GM19328 (cell line): ENCODE measurements at regions not wholly inside any gene's neighbourhood (a gene's known extent, or its start where the extent isn't known, plus 50 kb on each side); places are given as distances from the start of the nearest gene placed in this dataset.

Experiments used
- ATAC-seq: cut with Tn5 transposase; IDR thresholded peaks from one replicate; pipeline ENCODE4 v1.9.1; 2021; ENCODE audit warnings: mild to moderate bottlenecking, moderate library complexity; ENCODE audit not compliant: unreplicated experiment

- ATAC-seq, result no peak
Observed at GRCh38 chr3:187822402-187822801, 77.1 kb upstream of the BCL6 start.

- no peak for ATAC-seq
Observed at GRCh38 chr3:187823746-187824145, 78.5 kb upstream of the BCL6 start.

- ATAC-seq, result no peak
Observed at GRCh38 chr3:187827723-187828122, 82.5 kb upstream of the BCL6 start.

GRCh38 chr3:187828579-187829452 is 83.5 kb upstream of the BCL6 start:
- peak; percentile 78 for ATAC-seq

GRCh38 chr3:187830181-187830580 is 84.9 kb upstream of the BCL6 start:
- ATAC-seq, result no peak

GRCh38 chr3:187831125-187832051 is 86.1 kb upstream of the BCL6 start:
- no peak for ATAC-seq

- ATAC-seq, result no peak
Observed at GRCh38 chr3:187832202-187832601, 86.9 kb upstream of the BCL6 start.

- ATAC-seq, result no peak
Observed at GRCh38 chr3:187833375-187833774, 88.1 kb upstream of the BCL6 start.

GRCh38 chr3:187833799-187834578 is 88.7 kb upstream of the BCL6 start:
- no peak for ATAC-seq

GRCh38 chr3:187836823-187837770 is 91.8 kb upstream of the BCL6 start:
- ATAC-seq, result no peak

GRCh38 chr3:187838016-187838540 is 92.8 kb upstream of the BCL6 start:
- no peak for ATAC-seq

GRCh38 chr3:187839422-187839821 is 94.2 kb upstream of the BCL6 start:
- no peak for ATAC-seq

- ATAC-seq, result no peak
Observed at GRCh38 chr3:187840856-187841255, 95.6 kb upstream of the BCL6 start.

- ATAC-seq, result no peak
Observed at GRCh38 chr3:187841560-187841959, 96.3 kb upstream of the BCL6 start.

GRCh38 chr3:187843654-187844053 is 98.4 kb upstream of the BCL6 start:
- ATAC-seq, result no peak

GRCh38 chr3:187844708-187845107 is 99.4 kb upstream of the BCL6 start:
- no peak for ATAC-seq

GRCh38 chr3:187845826-187846225 is 100.6 kb upstream of the BCL6 start:
- no peak for ATAC-seq

- no peak for ATAC-seq
Observed at GRCh38 chr3:187848401-187848800, 103.1 kb upstream of the BCL6 start.

GRCh38 chr3:187849016-187849654 is 103.9 kb upstream of the BCL6 start:
- ATAC-seq, result no peak
